ENCODE measurements at regions not wholly inside any gene's neighbourhood (a gene's known extent, or its start where the extent isn't known, plus 50 kb on each side); places are given as distances from the start of the nearest gene placed in this dataset.

DNA sequence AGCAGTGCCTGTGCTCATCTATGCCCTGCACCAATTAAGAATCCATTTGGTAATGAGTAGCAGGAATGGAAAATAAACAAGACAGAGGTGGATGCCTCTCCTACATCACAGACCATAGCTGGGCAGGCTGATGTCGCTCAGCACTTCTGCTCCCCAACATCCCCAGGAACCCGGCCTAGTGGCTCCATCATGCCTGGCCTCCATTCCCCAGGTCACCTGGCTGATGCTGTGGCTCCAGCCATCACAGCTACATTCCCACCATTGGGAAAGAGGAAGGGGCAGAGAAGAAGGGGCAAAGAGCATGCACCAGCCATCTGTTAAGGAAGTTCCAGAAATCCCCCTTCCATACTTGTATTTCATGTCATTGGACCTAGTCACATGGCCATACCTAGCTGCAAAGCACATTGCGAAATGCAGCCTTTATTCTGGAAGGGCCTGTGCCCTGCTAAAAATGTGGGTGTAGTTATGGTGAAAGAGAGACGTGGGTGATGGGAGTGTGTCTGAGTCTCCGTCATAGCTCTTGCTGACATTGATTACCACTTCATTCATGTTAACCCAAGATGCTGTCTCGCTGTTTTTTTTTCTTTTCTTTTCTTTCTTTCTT lies 86.1 kb upstream of the ADAMTS2 start:
- Histone ChIP-seq H3K36me3 (ENCODE audit: low read depth) (no peaks in the 10 kb centered on the region), H3K4me1 (ENCODE audit: low read depth) (no peaks in the 10 kb centered on the region), H3K4me3 (no peak overlapping the region), H3K9me3 (no peaks in the 10 kb centered on the region)
- ATAC-seq (no peak), DNase-seq (no peak)
- intact Hi-C loops (cut with DNase I, micrococcal nuclease), result no loop called here
- TF ChIP-seq, protein P1, sequence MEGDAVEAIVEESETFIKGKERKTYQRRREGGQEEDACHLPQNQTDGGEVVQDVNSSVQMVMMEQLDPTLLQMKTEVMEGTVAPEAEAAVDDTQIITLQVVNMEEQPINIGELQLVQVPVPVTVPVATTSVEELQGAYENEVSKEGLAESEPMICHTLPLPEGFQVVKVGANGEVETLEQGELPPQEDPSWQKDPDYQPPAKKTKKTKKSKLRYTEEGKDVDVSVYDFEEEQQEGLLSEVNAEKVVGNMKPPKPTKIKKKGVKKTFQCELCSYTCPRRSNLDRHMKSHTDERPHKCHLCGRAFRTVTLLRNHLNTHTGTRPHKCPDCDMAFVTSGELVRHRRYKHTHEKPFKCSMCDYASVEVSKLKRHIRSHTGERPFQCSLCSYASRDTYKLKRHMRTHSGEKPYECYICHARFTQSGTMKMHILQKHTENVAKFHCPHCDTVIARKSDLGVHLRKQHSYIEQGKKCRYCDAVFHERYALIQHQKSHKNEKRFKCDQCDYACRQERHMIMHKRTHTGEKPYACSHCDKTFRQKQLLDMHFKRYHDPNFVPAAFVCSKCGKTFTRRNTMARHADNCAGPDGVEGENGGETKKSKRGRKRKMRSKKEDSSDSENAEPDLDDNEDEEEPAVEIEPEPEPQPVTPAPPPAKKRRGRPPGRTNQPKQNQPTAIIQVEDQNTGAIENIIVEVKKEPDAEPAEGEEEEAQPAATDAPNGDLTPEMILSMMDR (IDR thresholded peaks at IDR 0.05), result no peak

DNA sequence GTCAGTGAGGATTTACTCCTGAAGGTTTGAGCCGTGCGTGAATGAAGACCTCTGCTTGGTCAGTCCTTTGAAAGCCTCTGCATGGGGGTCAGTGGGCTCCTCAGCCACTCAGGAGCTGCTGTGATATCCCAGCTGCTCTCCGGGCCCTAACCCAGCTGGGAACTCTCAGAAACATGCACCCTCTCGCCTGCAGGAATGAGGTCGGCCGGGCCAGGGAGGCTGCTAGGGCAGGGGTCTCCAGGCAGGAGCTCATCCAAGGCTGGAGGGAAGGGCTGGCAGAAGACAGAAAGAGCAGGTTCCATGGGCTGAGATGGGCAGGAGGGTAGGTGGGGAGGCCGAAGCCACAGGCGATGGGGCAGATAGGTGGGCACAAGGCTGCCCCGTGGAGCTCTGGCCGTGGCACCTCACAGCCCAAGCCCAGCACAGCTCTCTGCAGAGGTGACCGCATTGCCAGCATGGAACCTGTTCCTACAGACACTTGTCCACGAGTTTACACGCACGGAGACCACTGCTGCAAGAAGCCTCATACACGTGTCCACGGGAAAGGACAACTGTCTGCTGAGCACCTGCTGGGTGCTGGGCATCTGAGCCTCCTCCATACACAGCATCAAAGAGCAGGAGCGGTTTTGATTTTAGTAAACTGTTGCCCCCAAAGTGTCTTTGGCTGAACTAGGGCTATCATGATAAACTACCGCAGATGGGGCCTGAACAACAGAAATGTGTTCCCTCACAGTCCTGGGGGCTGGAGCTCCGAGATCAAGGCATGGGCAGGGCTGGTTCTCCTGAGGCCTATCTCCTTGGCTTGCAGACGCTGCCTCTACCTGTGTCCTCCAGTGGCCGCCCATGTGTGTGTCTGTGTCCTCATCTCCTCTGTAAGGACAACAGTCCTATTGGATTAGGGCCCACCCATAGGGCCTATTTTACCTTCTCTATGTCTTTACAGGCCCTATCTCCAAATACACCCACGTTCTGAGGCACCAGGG lies 85.2 kb upstream of the ADAMTS2 start:
- no peak for DNase-seq

DNA sequence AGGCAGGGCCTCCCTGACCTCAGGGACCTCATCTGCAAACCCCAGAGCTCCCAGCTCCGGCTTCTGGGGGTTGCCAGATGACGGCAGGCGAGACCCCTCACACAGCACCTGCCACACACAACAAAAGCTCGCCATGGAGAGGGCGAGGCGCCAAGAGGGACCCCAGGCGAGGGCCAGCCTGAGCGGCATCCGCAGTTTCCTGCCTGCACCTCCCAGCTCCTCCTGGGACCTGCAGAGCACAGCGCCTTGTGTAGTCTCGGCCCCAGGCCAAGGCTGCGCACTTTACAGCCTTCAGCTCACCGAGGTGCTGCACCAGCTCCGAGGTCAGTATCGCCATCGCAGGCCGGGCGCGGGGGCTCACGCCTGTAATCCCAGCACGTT lies 82.4 kb upstream of the ADAMTS2 start:
- no peaks in the 10 kb centered on the region for H3K9me3 ChIP-seq
- ATAC-seq (no peak), DNase-seq (no peak)
- no peaks in the 10 kb centered on the region for H3K36me3 ChIP-seq (ENCODE audit: low read depth)
- TF ChIP-seq, protein P1 (IDR thresholded peaks at IDR 0.05), result no peak
- intact Hi-C loops (cut with DNase I, micrococcal nuclease), result no loop called here
- no peaks in the 10 kb centered on the region for H3K4me1 ChIP-seq (ENCODE audit: low read depth)
- no peak overlapping the region for H3K4me3 ChIP-seq

More for the DNA sequence above, 85.2 kb upstream of the ADAMTS2 start:
- Histone ChIP-seq H3K9me3 (no peaks in the 10 kb centered on the region), H3K36me3 (ENCODE audit: low read depth) (no peaks in the 10 kb centered on the region), H3K4me1 (ENCODE audit: low read depth) (no peaks in the 10 kb centered on the region), H3K4me3 (no peak overlapping the region)
- intact Hi-C loops (cut with DNase I, micrococcal nuclease), result no loop called here
- ATAC-seq, result no peak
- TF ChIP-seq, protein P1 (IDR thresholded peaks at IDR 0.05), result no peak

DNA sequence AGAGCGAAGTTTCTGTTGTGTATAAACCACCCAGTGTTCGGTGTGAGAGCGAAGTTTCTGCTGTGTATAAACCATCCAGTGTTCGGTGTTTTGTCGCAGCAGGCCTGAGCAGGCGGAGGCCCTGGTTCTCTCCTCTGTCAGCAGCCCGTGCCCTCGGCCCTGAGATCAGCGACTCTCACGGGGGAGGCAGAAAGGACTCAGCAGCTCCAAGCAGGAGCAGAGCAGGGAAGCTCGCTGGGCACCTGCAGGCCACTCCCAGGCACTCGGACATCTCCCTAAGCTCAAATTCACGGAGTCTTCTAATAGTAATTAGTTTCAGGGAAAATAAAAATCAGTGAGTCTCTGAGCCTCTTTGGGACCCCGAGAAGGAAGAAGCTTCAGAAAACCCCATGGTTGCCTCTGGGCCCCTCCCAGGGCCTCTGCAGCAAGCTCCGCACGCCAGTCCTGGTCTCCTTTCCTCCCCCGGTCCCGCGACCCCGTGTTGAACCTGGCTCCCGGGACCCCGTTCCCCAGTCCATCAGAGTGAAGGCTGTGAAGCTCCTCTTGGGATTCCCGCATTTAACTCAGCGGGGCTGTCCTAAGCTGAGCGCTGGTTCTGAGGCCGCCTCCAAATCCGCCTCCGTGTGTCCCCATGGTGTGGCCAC lies 81.9 kb upstream of the ADAMTS2 start:
- no peak overlapping the region for H3K4me3 ChIP-seq
- ATAC-seq, result no peak
- no peaks in the 10 kb centered on the region for H3K36me3 ChIP-seq (ENCODE audit: low read depth)
- intact Hi-C loops (cut with DNase I, micrococcal nuclease), result no loop called here
- no peaks in the 10 kb centered on the region for H3K4me1 ChIP-seq (ENCODE audit: low read depth)
- no peaks in the 10 kb centered on the region for H3K9me3 ChIP-seq
- DNase-seq, result no peak
- TF ChIP-seq, protein P1 (IDR thresholded peaks at IDR 0.05), result no peak

DNA sequence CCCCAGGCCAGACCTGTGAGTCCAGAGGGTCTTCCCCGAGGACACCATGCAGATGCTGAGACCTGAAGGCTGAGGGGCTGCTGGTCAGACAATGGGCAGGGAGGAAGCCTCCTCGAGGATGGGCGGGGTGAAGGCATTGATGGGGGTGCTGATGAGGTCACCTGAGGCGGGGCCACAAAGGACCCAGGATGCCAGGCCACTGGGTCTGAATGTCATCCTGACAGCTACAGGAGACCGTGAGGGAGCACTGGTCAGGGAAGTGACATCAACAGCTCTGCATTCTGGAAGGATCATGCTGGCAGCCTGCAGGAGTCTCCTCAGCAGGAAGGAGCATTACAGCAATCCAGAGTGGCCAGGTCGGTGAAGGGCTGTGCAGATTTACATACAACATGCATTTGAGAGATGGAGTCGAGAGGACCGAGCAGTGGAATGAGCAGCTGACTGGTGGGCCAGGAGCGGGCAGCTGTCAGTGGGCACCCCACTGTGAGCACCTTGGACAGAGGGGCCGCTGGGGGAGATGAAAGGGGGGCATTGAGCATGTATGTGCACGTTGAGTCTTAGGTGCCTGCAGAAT lies 77.7 kb upstream of the ADAMTS2 start:
- TF ChIP-seq, protein P1 (IDR thresholded peaks at IDR 0.05), result no peak
- H3K4me1 ChIP-seq (ENCODE audit: low read depth), result no peaks in the 10 kb centered on the region
- ATAC-seq (no peak), DNase-seq (no peak)
- intact Hi-C loops (cut with DNase I, micrococcal nuclease), result no loop called here
- H3K9me3 ChIP-seq, result no peaks in the 10 kb centered on the region
- no peaks in the 10 kb centered on the region for H3K36me3 ChIP-seq (ENCODE audit: low read depth)
- no peak overlapping the region for H3K4me3 ChIP-seq
